Liver (tissue), 8 donors: ENCODE measurements at regions not wholly inside any gene's neighbourhood (a gene's known extent, or its start where the extent isn't known, plus 50 kb on each side); places are given as distances from the start of the nearest gene placed in this dataset.

Experiments used
- DNase-seq: peaks from one replicate; pipeline ENCODE4 v3.0.0-alpha.2; 2017; ENCODE audit warnings: low spot score
- H3K27ac ChIP-seq, 2 donors: one replicate each; pipeline ENCODE4 v1.7.0; 2013; ENCODE audit warnings: inconsistent platforms in 2 of 2, low read length in 2 of 2, control low read depth in 1 of 2, low read depth in 1 of 2, mild to moderate bottlenecking in 1 of 2
- H3K27me3 ChIP-seq, 4 donors: one replicate each; pipeline versions ENCODE4 v1.6.1 to v1.7.0; 2013; ENCODE audit warnings: low read length in 3 of 4, inconsistent platforms in 1 of 4, mild to moderate bottlenecking in 1 of 4, moderate library complexity in 1 of 4; ENCODE audit not compliant: control insufficient read depth in 4 of 4, insufficient read depth in 4 of 4
- H3K36me3 ChIP-seq, 4 donors: one replicate each; pipeline versions ENCODE4 v1.6.1 to v1.7.0; 2013; ENCODE audit warnings: low read length in 3 of 4, mild to moderate bottlenecking in 3 of 4, low read depth in 1 of 4, moderate library complexity in 1 of 4; ENCODE audit not compliant: control insufficient read depth in 4 of 4, insufficient read depth in 3 of 4
- H3K4me1 ChIP-seq, 4 donors: one replicate each; pipeline versions ENCODE4 v1.6.1 to v1.7.0; 2013; ENCODE audit warnings: low read length in 3 of 4, mild to moderate bottlenecking in 3 of 4, moderate library complexity in 1 of 4; ENCODE audit not compliant: control insufficient read depth in 4 of 4, insufficient read depth in 4 of 4
- H3K4me3 ChIP-seq, 3 donors: one replicate each; pipeline versions ENCODE4 v1.6.1 to v1.7.0; 2013; ENCODE audit warnings: low read length in 3 of 3, control low read depth in 1 of 3, low read depth in 1 of 3, mild to moderate bottlenecking in 1 of 3
- H3K9ac ChIP-seq, 2 donors: one replicate each; pipeline ENCODE4 v1.7.0; 2013; ENCODE audit warnings: low read length in 2 of 2, mild to moderate bottlenecking in 2 of 2, moderate library complexity in 2 of 2, control low read depth in 1 of 2, low read depth in 1 of 2
- H3K9me3 ChIP-seq, 4 donors: one replicate each; pipeline versions ENCODE4 v1.6.1 to v1.7.0; 2013; ENCODE audit warnings: low read length in 3 of 4; ENCODE audit not compliant: control insufficient read depth in 4 of 4
- EGR1 ChIP-seq, 2 donors: IDR thresholded peaks; 2 replicates each; pipeline ENCODE4 v1.6.1; 2016 to 2018; ENCODE audit warnings: antibody characterized with exemption in 2 of 2, low read depth in 2 of 2
- FOXA1 ChIP-seq: IDR thresholded peaks from 2 replicates; pipeline ENCODE4 v1.6.1; 2016; ENCODE audit warnings: antibody characterized with exemption
- FOXA2 ChIP-seq: IDR thresholded peaks from 2 replicates; pipeline ENCODE4 v1.6.1; 2016; ENCODE audit warnings: antibody characterized with exemption
- GABPA ChIP-seq, 2 donors: IDR thresholded peaks in 1 of 2; conservative IDR thresholded peaks in 1 of 2; 2 replicates each; pipeline ENCODE4 v1.6.1; 2016; ENCODE audit warnings: antibody characterized with exemption in 2 of 2, mild to moderate bottlenecking in 1 of 2, moderate library complexity in 1 of 2
- HNF4A ChIP-seq, 2 donors: conservative IDR thresholded peaks; 2 replicates each; pipeline ENCODE4 v1.6.1; 2016; ENCODE audit warnings: antibody characterized with exemption in 2 of 2, mild to moderate bottlenecking in 2 of 2
- HNF4G ChIP-seq: IDR thresholded peaks from 2 replicates; pipeline ENCODE4 v1.6.1; 2016; ENCODE audit warnings: antibody characterized with exemption
- JUND ChIP-seq, 2 donors: IDR thresholded peaks; 2 replicates each; pipeline ENCODE4 v1.6.1; 2016; ENCODE audit warnings: antibody characterized with exemption in 2 of 2
- NR2F2 ChIP-seq: IDR thresholded peaks from 2 replicates; pipeline ENCODE4 v1.6.1; 2016; ENCODE audit warnings: antibody characterized with exemption
- RAD21 ChIP-seq, 2 donors: IDR thresholded peaks; 2 replicates each; pipeline ENCODE4 v1.6.1; 2016; ENCODE audit warnings: antibody characterized with exemption in 2 of 2, mild to moderate bottlenecking in 2 of 2
- RXRA ChIP-seq, 2 donors: IDR thresholded peaks; 2 replicates each; pipeline ENCODE4 v1.6.1; 2017 to 2018; ENCODE audit warnings: antibody characterized with exemption in 2 of 2, mild to moderate bottlenecking in 1 of 2
- SP1 ChIP-seq: IDR thresholded peaks from 2 replicates; pipeline ENCODE4 v1.6.1; 2018; ENCODE audit warnings: antibody characterized with exemption, mild to moderate bottlenecking
- YY1 ChIP-seq: IDR thresholded peaks from 2 replicates; pipeline ENCODE4 v1.6.1; 2016; ENCODE audit warnings: antibody characterized with exemption, mild to moderate bottlenecking
- WGBS: extraction: QIAGEN DNeasy Blood & Tissue Kit; methylation state at CpG from one replicate; pipeline ENCODE4 v1.1.7; 2013; 5-methylcytosine and 5-hydroxymethylcytosine counted together
- TF ChIP-seq, protein P1 (sequence below): IDR thresholded peaks from 2 replicates; pipeline ENCODE4 v1.6.1; 2016; ENCODE audit warnings: antibody characterized with exemption
- TF ChIP-seq, protein P2 (sequence below): fragments of 150-350 bp; IDR thresholded peaks from 2 replicates; pipeline ENCODE4 v1.5.1; 2017; ENCODE audit warnings: improper control_type of control experiment, low read depth, low read length; ENCODE audit not compliant: missing input control
- TF ChIP-seq, protein P3 (sequence below): IDR thresholded peaks from 2 replicates; pipeline ENCODE4 v1.6.1; 2016; ENCODE audit warnings: antibody characterized with exemption
- TF ChIP-seq, protein P4 (sequence below): IDR thresholded peaks from 2 replicates; pipeline ENCODE4 v1.6.1; 2016; ENCODE audit warnings: antibody characterized with exemption, mild to moderate bottlenecking
- donor health status: healthy.
- donor health status: healthy.
- donor health status: healthy.
- donor health status: healthy.
- donor health status: healthy.

DNA sequence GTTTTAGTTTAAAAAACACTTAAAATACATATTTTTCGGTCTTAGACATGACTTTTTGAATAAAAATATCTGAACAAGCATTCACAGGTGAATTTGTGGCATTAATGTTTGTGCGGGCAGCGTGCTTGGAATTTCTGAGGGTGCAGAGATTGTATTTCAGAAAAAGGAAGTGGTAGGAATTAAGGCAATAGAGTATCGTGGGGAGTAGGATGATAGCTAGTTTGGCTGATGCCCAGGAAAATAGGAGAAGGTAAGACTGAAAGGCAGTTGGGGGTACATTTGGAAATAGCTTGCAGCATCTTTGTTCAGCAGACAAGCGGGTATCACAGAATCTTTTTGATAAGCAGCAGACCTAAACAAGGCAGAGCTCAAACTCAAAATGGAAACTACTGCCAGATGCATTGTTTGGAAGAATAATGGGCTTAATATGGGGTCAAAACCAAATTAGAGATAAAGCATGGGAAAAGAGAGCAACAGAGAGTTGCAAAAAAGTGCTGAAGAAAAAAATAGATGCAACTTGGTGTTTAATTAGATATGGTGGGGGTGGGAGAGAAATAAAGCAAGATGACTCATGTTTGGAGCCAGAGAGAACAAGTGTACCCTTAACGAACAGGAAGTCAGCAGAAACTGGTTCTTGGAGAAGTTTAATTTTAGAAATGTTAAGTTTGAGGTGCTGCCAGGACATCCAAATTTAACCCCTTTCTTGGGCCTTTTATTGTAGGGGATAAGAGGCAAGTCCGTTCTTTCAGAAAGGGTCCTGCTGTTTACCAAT lies 85.7 kb upstream of the ARRDC3 start:
- H3K27ac ChIP-seq, result no peak overlapping the region
- TF ChIP-seq JUND (IDR thresholded peaks at IDR 0.05) (peak in 1 of 2 donors; percentile 21), EGR1 (IDR thresholded peaks at IDR 0.05; ENCODE audit: low read depth in 2 of 2) (no peak)
- TF ChIP-seq, protein P1, sequence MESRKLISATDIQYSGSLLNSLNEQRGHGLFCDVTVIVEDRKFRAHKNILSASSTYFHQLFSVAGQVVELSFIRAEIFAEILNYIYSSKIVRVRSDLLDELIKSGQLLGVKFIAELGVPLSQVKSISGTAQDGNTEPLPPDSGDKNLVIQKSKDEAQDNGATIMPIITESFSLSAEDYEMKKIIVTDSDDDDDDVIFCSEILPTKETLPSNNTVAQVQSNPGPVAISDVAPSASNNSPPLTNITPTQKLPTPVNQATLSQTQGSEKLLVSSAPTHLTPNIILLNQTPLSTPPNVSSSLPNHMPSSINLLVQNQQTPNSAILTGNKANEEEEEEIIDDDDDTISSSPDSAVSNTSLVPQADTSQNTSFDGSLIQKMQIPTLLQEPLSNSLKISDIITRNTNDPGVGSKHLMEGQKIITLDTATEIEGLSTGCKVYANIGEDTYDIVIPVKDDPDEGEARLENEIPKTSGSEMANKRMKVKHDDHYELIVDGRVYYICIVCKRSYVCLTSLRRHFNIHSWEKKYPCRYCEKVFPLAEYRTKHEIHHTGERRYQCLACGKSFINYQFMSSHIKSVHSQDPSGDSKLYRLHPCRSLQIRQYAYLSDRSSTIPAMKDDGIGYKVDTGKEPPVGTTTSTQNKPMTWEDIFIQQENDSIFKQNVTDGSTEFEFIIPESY, result no peak
- no peak for DNase-seq
- WGBS, result 77% methylated on average over 7 of the region's 7 CpGs
- H3K9ac ChIP-seq, result no peak overlapping the region
- H3K27me3 ChIP-seq, result no peaks in the 10 kb centered on the region
- H3K4me3 ChIP-seq, result no peak overlapping the region
- no peaks in the 10 kb centered on the region for H3K9me3 ChIP-seq
- H3K36me3 ChIP-seq, result no peaks in the 10 kb centered on the region
- H3K4me1 ChIP-seq, result no peaks in the 10 kb centered on the region

DNA sequence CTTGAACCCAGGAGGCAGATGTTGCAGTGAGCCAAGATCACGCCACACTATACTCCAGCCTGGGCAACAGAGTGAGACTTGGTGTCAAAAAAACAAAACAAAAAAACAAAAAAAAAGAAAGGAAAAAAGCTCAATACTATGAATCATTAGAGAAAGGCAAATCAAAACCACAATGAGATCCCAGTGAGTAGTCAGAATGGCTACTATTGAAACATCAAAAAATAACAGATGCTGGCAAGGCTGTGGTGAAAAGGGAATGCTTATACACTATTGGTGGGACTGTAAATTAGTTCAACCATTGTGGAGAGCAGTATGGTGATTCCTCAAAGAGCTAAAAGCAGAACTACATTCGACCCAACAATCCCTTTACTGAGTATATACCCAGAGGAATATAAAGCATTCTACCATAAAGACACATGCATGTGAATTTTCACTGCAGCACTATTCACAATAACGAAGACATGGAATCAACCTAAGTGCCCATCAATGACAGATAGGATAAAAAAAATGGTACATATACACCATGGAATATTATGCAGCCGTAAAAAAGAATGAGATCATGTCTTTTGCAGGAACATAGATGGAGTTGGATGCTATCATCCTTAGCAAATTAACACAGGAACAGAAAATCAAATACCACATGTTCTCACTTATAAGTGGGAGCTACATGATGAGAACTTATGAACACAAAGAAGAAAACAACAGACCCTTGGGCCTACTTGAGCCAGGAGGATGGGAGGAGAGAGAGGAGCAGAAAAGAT lies 81.9 kb upstream of the ARRDC3 start:
- Histone ChIP-seq H3K36me3 (no peaks in the 10 kb centered on the region), H3K27ac (no peak overlapping the region), H3K27me3 (no peaks in the 10 kb centered on the region), H3K9me3 (no peaks in the 10 kb centered on the region), H3K9ac (no peak overlapping the region), H3K4me1 (no peaks in the 10 kb centered on the region), H3K4me3 (no peak overlapping the region)
- TF ChIP-seq, protein P1, result no peak
- TF ChIP-seq, protein P2, sequence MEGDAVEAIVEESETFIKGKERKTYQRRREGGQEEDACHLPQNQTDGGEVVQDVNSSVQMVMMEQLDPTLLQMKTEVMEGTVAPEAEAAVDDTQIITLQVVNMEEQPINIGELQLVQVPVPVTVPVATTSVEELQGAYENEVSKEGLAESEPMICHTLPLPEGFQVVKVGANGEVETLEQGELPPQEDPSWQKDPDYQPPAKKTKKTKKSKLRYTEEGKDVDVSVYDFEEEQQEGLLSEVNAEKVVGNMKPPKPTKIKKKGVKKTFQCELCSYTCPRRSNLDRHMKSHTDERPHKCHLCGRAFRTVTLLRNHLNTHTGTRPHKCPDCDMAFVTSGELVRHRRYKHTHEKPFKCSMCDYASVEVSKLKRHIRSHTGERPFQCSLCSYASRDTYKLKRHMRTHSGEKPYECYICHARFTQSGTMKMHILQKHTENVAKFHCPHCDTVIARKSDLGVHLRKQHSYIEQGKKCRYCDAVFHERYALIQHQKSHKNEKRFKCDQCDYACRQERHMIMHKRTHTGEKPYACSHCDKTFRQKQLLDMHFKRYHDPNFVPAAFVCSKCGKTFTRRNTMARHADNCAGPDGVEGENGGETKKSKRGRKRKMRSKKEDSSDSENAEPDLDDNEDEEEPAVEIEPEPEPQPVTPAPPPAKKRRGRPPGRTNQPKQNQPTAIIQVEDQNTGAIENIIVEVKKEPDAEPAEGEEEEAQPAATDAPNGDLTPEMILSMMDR, result no peak
- TF ChIP-seq, protein P3, sequence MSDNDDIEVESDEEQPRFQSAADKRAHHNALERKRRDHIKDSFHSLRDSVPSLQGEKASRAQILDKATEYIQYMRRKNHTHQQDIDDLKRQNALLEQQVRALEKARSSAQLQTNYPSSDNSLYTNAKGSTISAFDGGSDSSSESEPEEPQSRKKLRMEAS, result no peak
- TF ChIP-seq GABPA (IDR thresholded peaks at IDR 0.05 in 1 of 2, conservative IDR thresholded peaks at IDR 0.05 in 1 of 2), result no peak
- TF ChIP-seq SP1, result no peak
- no peak for TF ChIP-seq FOXA1
- no peak for TF ChIP-seq RAD21 (IDR thresholded peaks at IDR 0.05)
- TF ChIP-seq, protein P4, sequence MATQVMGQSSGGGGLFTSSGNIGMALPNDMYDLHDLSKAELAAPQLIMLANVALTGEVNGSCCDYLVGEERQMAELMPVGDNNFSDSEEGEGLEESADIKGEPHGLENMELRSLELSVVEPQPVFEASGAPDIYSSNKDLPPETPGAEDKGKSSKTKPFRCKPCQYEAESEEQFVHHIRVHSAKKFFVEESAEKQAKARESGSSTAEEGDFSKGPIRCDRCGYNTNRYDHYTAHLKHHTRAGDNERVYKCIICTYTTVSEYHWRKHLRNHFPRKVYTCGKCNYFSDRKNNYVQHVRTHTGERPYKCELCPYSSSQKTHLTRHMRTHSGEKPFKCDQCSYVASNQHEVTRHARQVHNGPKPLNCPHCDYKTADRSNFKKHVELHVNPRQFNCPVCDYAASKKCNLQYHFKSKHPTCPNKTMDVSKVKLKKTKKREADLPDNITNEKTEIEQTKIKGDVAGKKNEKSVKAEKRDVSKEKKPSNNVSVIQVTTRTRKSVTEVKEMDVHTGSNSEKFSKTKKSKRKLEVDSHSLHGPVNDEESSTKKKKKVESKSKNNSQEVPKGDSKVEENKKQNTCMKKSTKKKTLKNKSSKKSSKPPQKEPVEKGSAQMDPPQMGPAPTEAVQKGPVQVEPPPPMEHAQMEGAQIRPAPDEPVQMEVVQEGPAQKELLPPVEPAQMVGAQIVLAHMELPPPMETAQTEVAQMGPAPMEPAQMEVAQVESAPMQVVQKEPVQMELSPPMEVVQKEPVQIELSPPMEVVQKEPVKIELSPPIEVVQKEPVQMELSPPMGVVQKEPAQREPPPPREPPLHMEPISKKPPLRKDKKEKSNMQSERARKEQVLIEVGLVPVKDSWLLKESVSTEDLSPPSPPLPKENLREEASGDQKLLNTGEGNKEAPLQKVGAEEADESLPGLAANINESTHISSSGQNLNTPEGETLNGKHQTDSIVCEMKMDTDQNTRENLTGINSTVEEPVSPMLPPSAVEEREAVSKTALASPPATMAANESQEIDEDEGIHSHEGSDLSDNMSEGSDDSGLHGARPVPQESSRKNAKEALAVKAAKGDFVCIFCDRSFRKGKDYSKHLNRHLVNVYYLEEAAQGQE, result no peak
- TF ChIP-seq JUND (IDR thresholded peaks at IDR 0.05), result no peak
- no peak for TF ChIP-seq HNF4A (conservative IDR thresholded peaks at IDR 0.05)
- no peak for TF ChIP-seq NR2F2
- TF ChIP-seq YY1, result no peak
- TF ChIP-seq RXRA (IDR thresholded peaks at IDR 0.05), result no peak
- TF ChIP-seq HNF4G, result no peak
- TF ChIP-seq FOXA2, result no peak
- TF ChIP-seq EGR1 (IDR thresholded peaks at IDR 0.05; ENCODE audit: low read depth in 2 of 2), result no peak
- DNase-seq, result no peak
- whole genome bisulfite sequencing, result 92% methylated on average over 4 of the region's 4 CpGs
